Amygdala (tissue), 56 donors: ENCODE measurements at regions not wholly inside any gene's neighbourhood (a gene's known extent, or its start where the extent isn't known, plus 50 kb on each side); places are given as distances from the start of the nearest gene placed in this dataset.

Experiments
- DNase-seq, 56 donors: peaks; one replicate each; lab custom pipeline; 2025; lab: John Stamatoyannopoulos, UW

- DNase-seq, result no peak
Observed at GRCh38 chr3:36248374-36248773, 131.9 kb upstream of the STAC start.

GRCh38 chr3:36250191-36250590 is 130.1 kb upstream of the STAC start:
- DNase-seq, result no peak

GRCh38 chr3:36257158-36257852 is 123.0 kb upstream of the STAC start:
- no peak for DNase-seq

GRCh38 chr3:36258421-36258820 is 121.9 kb upstream of the STAC start:
- DNase-seq, result no peak

GRCh38 chr3:36259580-36259979 is 120.7 kb upstream of the STAC start:
- DNase-seq, result no peak

- no peak for DNase-seq
Observed at GRCh38 chr3:36269274-36269673, 111.0 kb upstream of the STAC start.

- no peak for DNase-seq
Observed at GRCh38 chr3:36282766-36283165, 97.5 kb upstream of the STAC start.

- DNase-seq, result no peak
Observed at GRCh38 chr3:36295296-36295695, 85.0 kb upstream of the STAC start.

- DNase-seq, result no peak
Observed at GRCh38 chr3:36297195-36297594, 83.1 kb upstream of the STAC start.

- DNase-seq, result no peak
Observed at GRCh38 chr3:36298188-36298587, 82.1 kb upstream of the STAC start.

GRCh38 chr3:36302158-36302509 is 78.2 kb upstream of the STAC start:
- DNase-seq, result no peak

GRCh38 chr3:36302626-36303025 is 77.7 kb upstream of the STAC start:
- DNase-seq, result no peak

- no peak for DNase-seq
Observed at GRCh38 chr3:36303286-36303685, 77.0 kb upstream of the STAC start.

GRCh38 chr3:36305929-36306520 is 74.3 kb upstream of the STAC start:
- DNase-seq, result no peak

- DNase-seq, result no peak
Observed at GRCh38 chr3:36309092-36309491, 71.2 kb upstream of the STAC start.

- DNase-seq, result no peak
Observed at GRCh38 chr3:36312351-36312750, 68.0 kb upstream of the STAC start.

- no peak for DNase-seq
Observed at GRCh38 chr3:36317915-36318314, 62.4 kb upstream of the STAC start.

GRCh38 chr3:36318621-36319200 is 61.6 kb upstream of the STAC start:
- DNase-seq, result no peak

GRCh38 chr3:36319680-36320079 is 60.6 kb upstream of the STAC start:
- DNase-seq, result no peak
